ENCODE measurements at regions not wholly inside any gene's neighbourhood (a gene's known extent, or its start where the extent isn't known, plus 50 kb on each side); places are given as distances from the start of the nearest gene placed in this dataset.

DNA sequence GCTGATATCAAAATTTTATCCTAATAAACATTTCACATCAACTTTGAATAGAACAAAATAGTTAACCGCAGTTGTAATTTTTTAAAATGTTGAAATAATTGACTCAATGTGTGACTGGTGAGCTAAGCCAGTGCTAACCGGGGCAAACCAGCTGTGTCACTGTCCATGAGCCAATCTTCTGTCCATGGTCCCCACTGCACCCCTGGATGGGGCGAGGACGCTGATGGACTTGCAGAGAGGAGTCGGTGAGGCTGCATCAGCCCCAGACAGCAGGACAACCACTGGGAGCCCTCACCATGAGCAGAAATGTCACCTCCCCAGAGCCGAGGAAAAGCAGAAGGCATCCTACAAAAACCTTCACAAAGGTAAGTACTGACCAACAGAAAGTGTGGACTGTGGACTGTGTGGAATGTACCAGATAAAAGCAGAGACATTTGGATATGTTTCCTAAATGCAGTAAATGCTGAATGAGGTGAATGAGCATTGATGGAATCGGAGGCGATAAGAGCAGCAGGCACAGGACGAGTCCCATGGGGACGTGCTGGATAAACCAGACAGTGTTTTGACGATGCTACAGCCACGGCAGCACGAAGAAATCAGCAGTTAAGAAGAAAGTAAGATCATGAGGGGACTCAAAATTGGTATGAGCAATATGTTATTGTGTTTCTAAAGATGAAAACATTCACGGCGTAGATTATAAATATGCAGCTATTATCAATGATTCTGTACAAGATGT, 115.0 kb upstream of the BACE2 start (continued):
- no peak for TF ChIP-seq ZNF562 (CRISPR knock-in tag; IDR thresholded peaks at IDR 0.05; ENCODE audit: borderline replicate concordance)
- TF ChIP-seq ZFP36L2 (CRISPR knock-in tag; IDR thresholded peaks at IDR 0.05) = no peak
- TF ChIP-seq RFX5 (IDR thresholded peaks at IDR 0.05; ENCODE audit: low read depth, low read length) = no peak
- no peak for TF ChIP-seq HMG20A (CRISPR knock-in tag; IDR thresholded peaks at IDR 0.05; ENCODE audit: borderline replicate concordance)
- TF ChIP-seq, protein P1, sequence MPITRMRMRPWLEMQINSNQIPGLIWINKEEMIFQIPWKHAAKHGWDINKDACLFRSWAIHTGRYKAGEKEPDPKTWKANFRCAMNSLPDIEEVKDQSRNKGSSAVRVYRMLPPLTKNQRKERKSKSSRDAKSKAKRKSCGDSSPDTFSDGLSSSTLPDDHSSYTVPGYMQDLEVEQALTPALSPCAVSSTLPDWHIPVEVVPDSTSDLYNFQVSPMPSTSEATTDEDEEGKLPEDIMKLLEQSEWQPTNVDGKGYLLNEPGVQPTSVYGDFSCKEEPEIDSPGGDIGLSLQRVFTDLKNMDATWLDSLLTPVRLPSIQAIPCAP (CRISPR knock-in tag; IDR thresholded peaks at IDR 0.05; ENCODE audit: low read depth) = no peak
- TF ChIP-seq ZNF501 (CRISPR knock-in tag; IDR thresholded peaks at IDR 0.05) = no peak
- TF ChIP-seq MTA3 (CRISPR knock-in tag; IDR thresholded peaks at IDR 0.05) = no peak
- no peak for TF ChIP-seq ZSCAN31 (CRISPR knock-in tag; IDR thresholded peaks at IDR 0.05; ENCODE audit: low read depth)
- TF ChIP-seq ZNF253 (CRISPR knock-in tag; IDR thresholded peaks at IDR 0.05; ENCODE audit: borderline replicate concordance) = no peak
- TF ChIP-seq ZNF619 (CRISPR knock-in tag; IDR thresholded peaks at IDR 0.05) = no peak
- TF ChIP-seq ZBTB21 (CRISPR knock-in tag; IDR thresholded peaks at IDR 0.05) = no peak
- TF ChIP-seq, protein P2, sequence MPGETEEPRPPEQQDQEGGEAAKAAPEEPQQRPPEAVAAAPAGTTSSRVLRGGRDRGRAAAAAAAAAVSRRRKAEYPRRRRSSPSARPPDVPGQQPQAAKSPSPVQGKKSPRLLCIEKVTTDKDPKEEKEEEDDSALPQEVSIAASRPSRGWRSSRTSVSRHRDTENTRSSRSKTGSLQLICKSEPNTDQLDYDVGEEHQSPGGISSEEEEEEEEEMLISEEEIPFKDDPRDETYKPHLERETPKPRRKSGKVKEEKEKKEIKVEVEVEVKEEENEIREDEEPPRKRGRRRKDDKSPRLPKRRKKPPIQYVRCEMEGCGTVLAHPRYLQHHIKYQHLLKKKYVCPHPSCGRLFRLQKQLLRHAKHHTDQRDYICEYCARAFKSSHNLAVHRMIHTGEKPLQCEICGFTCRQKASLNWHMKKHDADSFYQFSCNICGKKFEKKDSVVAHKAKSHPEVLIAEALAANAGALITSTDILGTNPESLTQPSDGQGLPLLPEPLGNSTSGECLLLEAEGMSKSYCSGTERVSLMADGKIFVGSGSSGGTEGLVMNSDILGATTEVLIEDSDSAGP (CRISPR knock-in tag; IDR thresholded peaks at IDR 0.05; ENCODE audit: borderline replicate concordance) = no peak
- no peak for TF ChIP-seq ZSCAN29 (CRISPR knock-in tag; conservative IDR thresholded peaks at IDR 0.05)

All from HepG2 (cell line).